Heart left ventricle (tissue), 16 donors: ENCODE measurements at regions not wholly inside any gene's neighbourhood (a gene's known extent, or its start where the extent isn't known, plus 50 kb on each side); places are given as distances from the start of the nearest gene placed in this dataset.
"Not testable (repeated sequence)": the region's sequence is repeated elsewhere in the genome, so short reads cannot be mapped to it uniquely, and the experiment has no call there.

ENCODE experiments used
- ATAC-seq, 4 donors: fragments of 200-7000 bp; cut with Tn5 transposase; one replicate each; pipeline ENCODE4 v1.9.1; 2020 to 2022; ENCODE audit warnings: moderate library complexity in 4 of 4, mild to moderate bottlenecking in 3 of 4, moderate number of reproducible peaks in 1 of 4
- DNase-seq, 5 donors: peaks; one replicate each; pipeline ENCODE4 v3.0.0-alpha.2; 2020
- H3K27ac ChIP-seq, 12 donors: fragments of 200-600 bp; sonication (generic) in 4 of 12; one replicate each; pipeline versions ENCODE4 v1.5.0 to v1.8.0; 2016 to 2022; ENCODE audit warnings: mild to moderate bottlenecking in 2 of 12
- H3K27me3 ChIP-seq, 9 donors: fragments of 200-600 bp; sonication (generic) in 2 of 9; one replicate each; pipeline versions ENCODE4 v1.5.1 to v1.8.0; 2016 to 2022; ENCODE audit warnings: mild to moderate bottlenecking in 3 of 9
- H3K36me3 ChIP-seq, 9 donors: fragments of 200-600 bp; sonication (generic) in 2 of 9; one replicate each; pipeline versions ENCODE4 v1.5.0 to v1.8.0; 2018 to 2022; ENCODE audit warnings: mild to moderate bottlenecking in 2 of 9
- H3K4me1 ChIP-seq, 12 donors: fragments of 200-600 bp; sonication (generic) in 4 of 12; one replicate each; pipeline versions ENCODE4 v1.5.0 to v1.8.0; 2016 to 2022; ENCODE audit warnings: mild to moderate bottlenecking in 3 of 12
- H3K4me3 ChIP-seq, 12 donors: fragments of 200-600 bp; sonication (generic) in 4 of 12; one replicate each; pipeline versions ENCODE4 v1.5.0 to v1.8.0; 2017 to 2022; ENCODE audit warnings: mild to moderate bottlenecking in 9 of 12, moderate library complexity in 4 of 12
- H3K9me3 ChIP-seq, 12 donors: fragments of 200-600 bp; sonication (generic) in 4 of 12; one replicate each; pipeline versions ENCODE4 v1.5.0 to v1.8.0; 2016 to 2022; ENCODE audit warnings: mild to moderate bottlenecking in 1 of 12
- POLR2A ChIP-seq, 2 donors: fragments of 450-650 bp; IDR thresholded peaks; one replicate each; pipeline ENCODE4 v1.6.1; 2017; ENCODE audit warnings: antibody characterized with exemption in 2 of 2, mild to moderate bottlenecking in 2 of 2, moderate library complexity in 2 of 2
- WGBS, 4 donors: extraction: QIAGEN DNeasy Blood & Tissue Kit in 2 of 4; methylation state at CpG; one replicate each; pipeline versions ENCODE4 v1.1.5 to v1.1.7; 2013 to 2018; 5-methylcytosine and 5-hydroxymethylcytosine counted together
- intact Hi-C, 10 donors: fragments of 100-400 bp; cut with DNase I; formaldehyde crosslinking; loops; one replicate each; pipeline versions ENCODE4 v1.11.1 to v1.14.2; 2022
- TF ChIP-seq, protein P1 (sequence below), 12 donors: fragments of 200-600 bp; sonication (generic) in 4 of 12; IDR thresholded peaks; one replicate each; pipeline versions ENCODE4 v1.5.0 to v1.8.0; 2018 to 2022; ENCODE audit warnings: antibody characterized with exemption in 12 of 12, mild to moderate bottlenecking in 5 of 12
- donor health status: ischemic (EF 13 %, LVEDD 7.1; RV severe dilation, severe dysfunction).
- donor health status: healthy with polysubstance abuse.
- donor health status: DM: no; HTN: yes; CAD: no.
- donor health status: DM: no; HTN: no; CAD: no.
- donor health status: ischemic (EF 25% LVEDD 6.9; RV normal size, moderate dysfunction).
- donor health status: ischemic (EF 25% LVEDD 5.7; RV mildly dilated, moderate dysfunction).
- donor health status: healthy.
- donor health status: DM: yes; HTN: yes; CAD: no.
- donor health status: ischemic (EF 35%, LVEDD 5.7; RV mildly dilated, moderate dysfunction).
- donor health status: nonischemic (EF 11% LVEDD 7.7; RV severe dilation, severe dysfunction).
- donor health status: DM: yes; HTN: yes; CAD: no.
- donor health status: PGD.
- donor health status: ischemic (EF 29% LVEDD 5.4; RV normal size, mild dysfunction).
- donor health status: nonischemic (EF 23%, LVEDD 6.1; RV moderate dilation, normal function).

DNA sequence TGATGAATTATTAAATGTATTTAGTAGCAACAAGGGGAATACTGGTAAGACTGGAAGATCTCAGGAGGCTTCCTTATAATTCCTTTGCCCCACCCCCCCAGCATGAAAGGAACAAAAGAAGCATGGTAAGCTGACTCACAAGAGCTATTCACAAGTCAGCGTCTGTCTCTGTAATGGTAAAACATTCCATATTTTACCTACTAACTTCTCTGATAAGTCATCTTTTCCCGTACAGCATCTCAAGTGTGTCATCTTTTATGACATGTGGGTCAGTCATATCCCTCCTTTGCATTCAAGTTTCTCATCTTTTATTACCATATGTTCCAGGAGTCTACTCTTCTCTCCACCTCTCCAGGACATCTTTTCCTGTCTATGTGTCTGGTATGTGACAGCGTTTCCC, 241.3 kb downstream of the PLA2G4A start:
- Histone ChIP-seq H3K27ac (no peak overlapping the region), H3K36me3 (no peaks in the 10 kb centered on the region), H3K4me1 (no peaks in the 10 kb centered on the region), H3K9me3 (peaks cover 0 to 10% (median 0%) of the 10 kb centered on the region in 12 donors), H3K27me3 (no peaks in the 10 kb centered on the region), H3K4me3 (no peak overlapping the region)
- TF ChIP-seq, protein P1, sequence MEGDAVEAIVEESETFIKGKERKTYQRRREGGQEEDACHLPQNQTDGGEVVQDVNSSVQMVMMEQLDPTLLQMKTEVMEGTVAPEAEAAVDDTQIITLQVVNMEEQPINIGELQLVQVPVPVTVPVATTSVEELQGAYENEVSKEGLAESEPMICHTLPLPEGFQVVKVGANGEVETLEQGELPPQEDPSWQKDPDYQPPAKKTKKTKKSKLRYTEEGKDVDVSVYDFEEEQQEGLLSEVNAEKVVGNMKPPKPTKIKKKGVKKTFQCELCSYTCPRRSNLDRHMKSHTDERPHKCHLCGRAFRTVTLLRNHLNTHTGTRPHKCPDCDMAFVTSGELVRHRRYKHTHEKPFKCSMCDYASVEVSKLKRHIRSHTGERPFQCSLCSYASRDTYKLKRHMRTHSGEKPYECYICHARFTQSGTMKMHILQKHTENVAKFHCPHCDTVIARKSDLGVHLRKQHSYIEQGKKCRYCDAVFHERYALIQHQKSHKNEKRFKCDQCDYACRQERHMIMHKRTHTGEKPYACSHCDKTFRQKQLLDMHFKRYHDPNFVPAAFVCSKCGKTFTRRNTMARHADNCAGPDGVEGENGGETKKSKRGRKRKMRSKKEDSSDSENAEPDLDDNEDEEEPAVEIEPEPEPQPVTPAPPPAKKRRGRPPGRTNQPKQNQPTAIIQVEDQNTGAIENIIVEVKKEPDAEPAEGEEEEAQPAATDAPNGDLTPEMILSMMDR (IDR thresholded peaks at IDR 0.05): no peak
- TF ChIP-seq POLR2A (IDR thresholded peaks at IDR 0.05): no peak
- ATAC-seq: no peak
- DNase-seq: no peak
- WGBS, 4 donors: 56 to 70% (median 68%) methylated on average over 3 of the region's 3 CpGs
- intact Hi-C loops: no loop called here

DNA sequence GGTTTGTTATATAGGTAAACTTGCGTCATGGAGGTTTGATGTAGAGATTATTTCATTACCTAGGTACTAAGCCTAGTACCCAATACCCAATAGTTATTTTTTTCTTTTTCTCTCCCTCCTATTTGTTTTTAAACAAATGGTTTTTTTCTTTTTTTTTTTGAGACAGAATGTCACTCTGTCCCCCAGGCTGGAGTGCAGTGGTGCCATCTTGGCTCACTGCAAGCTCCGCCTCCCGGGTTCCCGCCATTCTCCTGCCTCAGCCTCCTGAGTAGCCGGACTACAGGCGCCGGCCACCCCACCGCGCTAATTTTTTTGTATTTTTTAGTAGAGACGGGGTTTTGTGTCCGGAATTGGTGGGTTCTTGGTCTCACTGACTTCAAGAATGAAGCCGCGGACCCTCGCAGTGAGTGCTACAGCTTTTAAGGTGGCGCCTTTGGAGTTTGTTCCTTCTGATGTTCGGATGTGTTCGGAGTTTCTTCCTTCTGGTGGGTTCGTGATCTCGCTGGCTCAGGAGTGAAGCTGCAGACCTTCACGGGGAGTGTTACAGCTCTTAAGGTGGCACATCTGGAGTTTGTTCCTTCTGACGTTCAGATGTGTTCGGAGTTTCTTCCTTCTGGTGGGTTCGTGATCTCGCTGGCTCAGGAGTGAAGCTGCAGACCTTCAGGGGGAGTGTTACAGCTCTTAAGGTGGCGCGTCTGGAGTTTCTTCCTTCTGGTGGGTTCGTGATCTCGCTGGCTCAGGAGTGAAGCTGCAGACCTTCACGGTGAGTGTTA, 243.7 kb downstream of the PLA2G4A start:
- WGBS, 4 donors: 84 to 87% (median 85%) methylated on average over 29 of the region's 29 CpGs
- ATAC-seq, intact Hi-C loops, H3K27me3 ChIP-seq, DNase-seq, H3K4me1 ChIP-seq, H3K27ac ChIP-seq, H3K36me3 ChIP-seq: not testable (repeated sequence)
- H3K9me3 ChIP-seq: peaks cover 0 to 11% (median 0%) of the 10 kb centered on the region in 12 donors
- H3K4me3 ChIP-seq: peak overlapping the region in 4 of 12 donors; percentile 9 to 34 (median 16)

- WGBS, 4 donors: 70 to 80% (median 77%) methylated on average over 13 of the region's 13 CpGs
- H3K27ac ChIP-seq: not testable (repeated sequence)
- peak overlapping the region in 4 of 12 donors; percentile 11 to 34 (median 23) for H3K4me3 ChIP-seq
Measured at GRCh38 chr1:187073035-187073560, 244.3 kb downstream of the PLA2G4A start.

GRCh38 chr1:187073634-187074245, 245.0 kb downstream of the PLA2G4A start:
- ATAC-seq, H3K27ac ChIP-seq, H3K27me3 ChIP-seq, H3K4me1 ChIP-seq, H3K4me3 ChIP-seq, intact Hi-C loops, H3K36me3 ChIP-seq: not testable (repeated sequence)
- WGBS, 4 donors: 95 to 97% (median 96%) methylated on average over 11 to 35 of the region's 35 CpGs
- peak in 1 of 5 donors; percentile 47 for DNase-seq
- H3K9me3 ChIP-seq: peaks cover 0 to 11% (median 0%) of the 10 kb centered on the region in 12 donors

More at GRCh38 chr1:187073035-187073560, 244.3 kb downstream of the PLA2G4A start:
- H3K36me3 ChIP-seq, intact Hi-C loops, H3K27me3 ChIP-seq, ATAC-seq, H3K4me1 ChIP-seq: not testable (repeated sequence)
- DNase-seq: peak in 1 of 5 donors; percentile 39
- H3K9me3 ChIP-seq: peaks cover 0 to 11% (median 0%) of the 10 kb centered on the region in 12 donors

- ATAC-seq (no peak), DNase-seq (no peak)
- 84 to 90% (median 90%) methylated on average over 10 of the region's 10 CpGs for WGBS, 4 donors
- no peak for TF ChIP-seq POLR2A (IDR thresholded peaks at IDR 0.05)
- TF ChIP-seq, protein P1 (IDR thresholded peaks at IDR 0.05): no peak
- Histone ChIP-seq H3K27me3 (no peaks in the 10 kb centered on the region), H3K4me3 (no peak overlapping the region), H3K9me3 (peaks cover 0 to 11% (median 0%) of the 10 kb centered on the region in 12 donors), H3K4me1 (no peaks in the 10 kb centered on the region), H3K27ac (no peak overlapping the region), H3K36me3 (no peaks in the 10 kb centered on the region)
- intact Hi-C loops: no loop called here
Measured at GRCh38 chr1:187074445-187075048, 245.8 kb downstream of the PLA2G4A start.
